ENCODE measurements at regions not wholly inside any gene's neighbourhood (a gene's known extent, or its start where the extent isn't known, plus 50 kb on each side); places are given as distances from the start of the nearest gene placed in this dataset.

DNA sequence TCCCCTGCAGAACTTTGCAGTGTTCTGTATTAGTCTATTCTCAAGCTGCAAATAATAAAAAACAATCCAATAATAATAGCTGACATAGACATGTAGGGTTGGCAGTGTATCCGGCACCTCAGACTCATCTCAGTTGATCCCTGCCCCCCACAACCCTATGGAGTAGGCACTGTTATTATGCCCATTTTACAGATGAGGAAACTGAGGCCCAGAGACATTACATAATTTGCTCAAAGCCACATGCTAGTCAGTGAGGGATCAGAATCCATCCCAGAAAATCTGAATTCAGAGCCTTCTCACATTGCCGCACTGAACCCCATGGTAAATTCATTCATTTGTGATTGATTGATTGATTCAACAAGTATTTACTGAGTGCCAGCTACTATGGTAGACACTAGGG is 226.6 kb upstream of the PWP1 start:
- TF ChIP-seq, protein P1, sequence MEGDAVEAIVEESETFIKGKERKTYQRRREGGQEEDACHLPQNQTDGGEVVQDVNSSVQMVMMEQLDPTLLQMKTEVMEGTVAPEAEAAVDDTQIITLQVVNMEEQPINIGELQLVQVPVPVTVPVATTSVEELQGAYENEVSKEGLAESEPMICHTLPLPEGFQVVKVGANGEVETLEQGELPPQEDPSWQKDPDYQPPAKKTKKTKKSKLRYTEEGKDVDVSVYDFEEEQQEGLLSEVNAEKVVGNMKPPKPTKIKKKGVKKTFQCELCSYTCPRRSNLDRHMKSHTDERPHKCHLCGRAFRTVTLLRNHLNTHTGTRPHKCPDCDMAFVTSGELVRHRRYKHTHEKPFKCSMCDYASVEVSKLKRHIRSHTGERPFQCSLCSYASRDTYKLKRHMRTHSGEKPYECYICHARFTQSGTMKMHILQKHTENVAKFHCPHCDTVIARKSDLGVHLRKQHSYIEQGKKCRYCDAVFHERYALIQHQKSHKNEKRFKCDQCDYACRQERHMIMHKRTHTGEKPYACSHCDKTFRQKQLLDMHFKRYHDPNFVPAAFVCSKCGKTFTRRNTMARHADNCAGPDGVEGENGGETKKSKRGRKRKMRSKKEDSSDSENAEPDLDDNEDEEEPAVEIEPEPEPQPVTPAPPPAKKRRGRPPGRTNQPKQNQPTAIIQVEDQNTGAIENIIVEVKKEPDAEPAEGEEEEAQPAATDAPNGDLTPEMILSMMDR (IDR thresholded peaks at IDR 0.05) = no peak
- Histone ChIP-seq H3K36me3 (ENCODE audit: control insufficient read depth, insufficient read depth, low read length) (no peaks in the 10 kb centered on the region), H3K4me2 (ENCODE audit: low read length) (no peak overlapping the region), H3K4me3 (ENCODE audit: low read depth, low read length) (no peak overlapping the region), H3K27me3 (ENCODE audit: control insufficient read depth, insufficient read depth, low read length) (no peaks in the 10 kb centered on the region), H3K4me1 (peaks cover 13% of the 10 kb centered on the region), H3K9me3 (ENCODE audit: control insufficient read depth, low read length) (no peaks in the 10 kb centered on the region), H2AFZ (no peak overlapping the region), H3K79me2 (peaks cover 56% of the 10 kb centered on the region), H3K9ac (no peak overlapping the region), H3K27ac (no peak overlapping the region)

DNA sequence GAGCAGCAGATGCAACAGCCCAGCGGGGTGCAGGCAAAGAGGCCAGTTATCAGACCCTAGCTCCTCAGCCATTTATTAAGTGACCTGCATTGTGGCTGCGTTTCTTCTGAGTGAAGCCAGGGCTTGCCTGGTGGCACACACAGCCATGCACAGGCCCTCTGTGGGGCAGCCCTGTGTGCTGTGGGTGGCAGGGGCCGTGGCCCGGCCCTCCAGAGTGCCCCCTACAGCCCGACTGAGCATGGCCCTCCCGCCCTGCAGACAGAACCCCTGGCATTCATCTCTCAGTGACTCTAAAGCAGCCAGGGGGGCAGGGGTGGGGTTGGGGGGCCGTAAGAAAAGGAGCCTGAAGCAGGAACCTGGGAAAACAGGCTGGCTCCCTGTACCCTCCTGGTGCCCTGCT is 226.0 kb upstream of the PWP1 start:
- Histone ChIP-seq H3K4me2 (ENCODE audit: low read length) (no peak overlapping the region), H3K4me1 (peaks cover 16% of the 10 kb centered on the region), H3K9ac (no peak overlapping the region), H3K4me3 (ENCODE audit: low read depth, low read length) (no peak overlapping the region), H2AFZ (no peak overlapping the region), H3K27me3 (ENCODE audit: control insufficient read depth, insufficient read depth, low read length) (no peaks in the 10 kb centered on the region), H3K27ac (no peak overlapping the region), H3K9me3 (ENCODE audit: control insufficient read depth, low read length) (no peaks in the 10 kb centered on the region), H3K79me2 (peaks cover 51% of the 10 kb centered on the region), H3K36me3 (ENCODE audit: control insufficient read depth, insufficient read depth, low read length) (no peaks in the 10 kb centered on the region)
- TF ChIP-seq, protein P1 (IDR thresholded peaks at IDR 0.05) = no peak

DNA sequence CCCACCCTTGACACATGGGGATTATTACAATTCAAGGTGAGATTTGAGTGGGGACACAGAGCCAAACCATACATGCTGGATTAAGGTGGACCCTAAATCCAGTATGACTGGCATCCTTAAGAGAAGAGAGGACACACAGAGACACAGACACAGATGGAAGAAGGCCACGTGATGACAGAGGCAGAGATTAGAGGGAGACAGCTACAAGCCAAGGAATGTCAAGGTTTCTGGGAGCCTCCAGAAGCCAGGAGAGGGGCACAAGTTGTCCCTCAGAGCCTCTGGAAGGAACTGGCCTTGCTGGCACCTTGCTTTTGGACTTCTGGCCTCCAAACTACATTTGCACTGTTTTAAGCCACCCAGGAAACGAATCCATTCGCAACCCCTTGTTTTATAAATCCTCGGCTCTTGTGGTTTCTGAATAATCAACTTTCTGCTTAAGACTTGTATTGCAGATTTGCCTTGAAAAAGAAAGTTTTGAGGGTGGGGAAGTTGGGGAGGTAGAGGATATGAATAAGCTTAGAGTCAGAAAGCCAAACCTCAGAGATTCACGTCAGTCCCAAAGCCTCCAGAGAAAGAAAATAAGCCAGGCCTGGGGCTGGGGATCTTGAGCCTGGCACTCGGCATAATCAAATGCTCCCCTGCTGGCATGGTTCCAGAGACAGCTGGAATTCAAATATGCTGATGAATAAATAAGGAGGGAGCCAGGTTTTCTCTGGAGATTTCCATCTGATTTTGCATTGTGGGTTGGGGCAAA is 224.2 kb upstream of the PWP1 start:
- TF ChIP-seq, protein P1 (IDR thresholded peaks at IDR 0.05) = no peak
- Histone ChIP-seq H3K27ac (no peak overlapping the region), H3K36me3 (ENCODE audit: control insufficient read depth, insufficient read depth, low read length) (no peaks in the 10 kb centered on the region), H3K79me2 (peaks cover 42% of the 10 kb centered on the region), H3K4me2 (ENCODE audit: low read length) (peak overlapping the region; percentile 19), H3K27me3 (ENCODE audit: control insufficient read depth, insufficient read depth, low read length) (no peaks in the 10 kb centered on the region), H3K9me3 (ENCODE audit: control insufficient read depth, low read length) (no peaks in the 10 kb centered on the region), H3K9ac (no peak overlapping the region), H2AFZ (no peak overlapping the region), H3K4me3 (ENCODE audit: low read depth, low read length) (no peak overlapping the region), H3K4me1 (peaks cover 16% of the 10 kb centered on the region)

DNA sequence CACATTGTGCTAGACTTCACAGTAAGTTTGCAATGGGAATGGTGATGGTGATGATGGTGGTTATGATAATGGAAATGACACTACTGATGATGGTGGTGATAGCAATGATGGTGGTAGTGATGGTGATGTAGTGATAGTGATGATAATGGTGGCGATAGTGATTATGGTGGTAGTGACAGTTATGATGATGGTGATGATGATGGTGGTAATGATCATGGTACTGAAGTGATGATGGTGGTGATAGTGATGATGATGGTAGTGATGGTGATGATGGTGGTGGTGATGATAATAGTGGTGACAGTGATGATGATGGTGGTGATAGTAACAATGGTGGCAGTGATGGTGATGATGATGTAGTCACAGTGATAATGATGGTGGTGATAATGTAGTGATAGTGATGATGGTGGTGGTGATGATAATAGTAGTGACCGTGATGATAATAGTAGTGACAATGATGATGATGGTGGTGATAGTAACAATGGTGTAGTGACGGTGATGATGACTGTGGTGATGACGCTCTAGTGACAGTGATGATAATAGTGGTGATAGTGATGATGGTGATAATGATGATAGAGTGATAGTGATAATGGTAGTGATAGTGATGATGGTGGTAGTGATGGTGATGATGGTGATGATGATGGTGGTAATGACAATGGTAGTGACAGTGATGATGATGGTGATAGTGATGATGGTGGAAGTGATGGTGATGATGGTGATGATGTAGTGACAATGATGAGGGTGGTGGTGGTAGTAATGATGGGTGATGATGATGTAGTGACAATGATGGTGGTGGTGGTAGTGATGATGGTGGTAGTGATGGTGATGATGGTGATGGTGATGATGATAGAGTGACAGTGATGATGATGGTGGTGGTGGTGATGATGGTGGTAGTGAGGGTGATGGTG is 222.9 kb upstream of the PWP1 start:
- H2AFZ ChIP-seq = no peak overlapping the region
- no peak overlapping the region for H3K4me2 ChIP-seq (ENCODE audit: low read length)

More for the DNA sequence above, 222.9 kb upstream of the PWP1 start:
- H3K4me1 ChIP-seq = peaks cover 20% of the 10 kb centered on the region
- H3K36me3 ChIP-seq (ENCODE audit: control insufficient read depth, insufficient read depth, low read length) = no peaks in the 10 kb centered on the region
- H3K4me3 ChIP-seq (ENCODE audit: low read depth, low read length) = no peak overlapping the region
- TF ChIP-seq, protein P1 (IDR thresholded peaks at IDR 0.05) = no peak
- H3K9me3 ChIP-seq (ENCODE audit: control insufficient read depth, low read length) = no peaks in the 10 kb centered on the region
- H3K27me3 ChIP-seq (ENCODE audit: control insufficient read depth, insufficient read depth, low read length) = no peaks in the 10 kb centered on the region
- H3K79me2 ChIP-seq = peaks cover 33% of the 10 kb centered on the region
- no peak overlapping the region for H3K27ac ChIP-seq
- H3K9ac ChIP-seq = no peak overlapping the region
